Stimulated activated CD8-positive, alpha-beta memory T cell treated with anti-CD3 and anti-CD28 coated beads, Interleukin-4, amount 100 ng/mL, for 48 hours (primary cell): ENCODE measurements at regions not wholly inside any gene's neighbourhood (a gene's known extent, or its start where the extent isn't known, plus 50 kb on each side); places are given as distances from the start of the nearest gene placed in this dataset.
"Not testable (repeated sequence)": the region's sequence is repeated elsewhere in the genome, so short reads cannot be mapped to it uniquely, and the experiment has no call there.

Experiments used
- DNase-seq: peaks from one replicate; pipeline ENCODE4 v3.0.0-alpha.2; 2020

- peak; percentile 83 for DNase-seq
Measured at GRCh38 chr17:47066841-47067682, 88.0 kb upstream of the RPRML start.

GRCh38 chr17:47066095-47066494 is 87.0 kb upstream of the RPRML start:
- DNase-seq: no peak

- DNase-seq: no peak
Measured at GRCh38 chr17:47064684-47065083, 85.6 kb upstream of the RPRML start.

- DNase-seq: no peak
Measured at GRCh38 chr17:47063475-47063874, 84.4 kb upstream of the RPRML start.

- not testable (repeated sequence) for DNase-seq
Measured at GRCh38 chr17:47062851-47063250, 83.8 kb upstream of the RPRML start.

GRCh38 chr17:47060005-47060404 is 81.0 kb upstream of the RPRML start:
- not testable (repeated sequence) for DNase-seq

GRCh38 chr17:47057830-47058229 is 78.8 kb upstream of the RPRML start:
- DNase-seq: no peak

GRCh38 chr17:47057279-47057678 is 78.2 kb upstream of the RPRML start:
- DNase-seq: not testable (repeated sequence)

- not testable (repeated sequence) for DNase-seq
Measured at GRCh38 chr17:47056687-47057086, 77.6 kb upstream of the RPRML start.
